ENCODE measurements at regions not wholly inside any gene's neighbourhood (a gene's known extent, or its start where the extent isn't known, plus 50 kb on each side); places are given as distances from the start of the nearest gene placed in this dataset.

DNA sequence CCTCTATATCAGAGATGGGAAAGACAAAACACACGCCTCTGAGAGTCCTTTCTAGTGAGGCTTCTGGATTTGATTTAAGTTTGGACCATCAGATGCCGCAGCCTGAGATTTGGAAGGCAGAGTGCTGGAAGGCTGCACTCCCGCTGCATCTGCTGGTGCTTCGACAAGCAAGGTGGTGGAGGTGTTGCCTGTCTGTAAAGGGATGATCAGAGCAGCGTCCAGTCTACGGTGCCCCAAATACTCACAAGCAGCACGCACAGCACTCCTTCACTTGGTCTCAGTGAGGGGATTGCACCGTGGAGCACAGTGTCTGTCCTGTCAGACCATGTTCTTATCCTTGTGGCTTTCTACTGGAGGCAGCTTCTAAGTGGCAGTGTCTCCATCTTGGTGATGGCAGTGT, 221.4 kb downstream of the GADD45G start:
- intact Hi-C loops (cut with DNase I, micrococcal nuclease), result no loop called here
- no peaks in the 10 kb centered on the region for H3K27me3 Mint-ChIP-seq

DNA sequence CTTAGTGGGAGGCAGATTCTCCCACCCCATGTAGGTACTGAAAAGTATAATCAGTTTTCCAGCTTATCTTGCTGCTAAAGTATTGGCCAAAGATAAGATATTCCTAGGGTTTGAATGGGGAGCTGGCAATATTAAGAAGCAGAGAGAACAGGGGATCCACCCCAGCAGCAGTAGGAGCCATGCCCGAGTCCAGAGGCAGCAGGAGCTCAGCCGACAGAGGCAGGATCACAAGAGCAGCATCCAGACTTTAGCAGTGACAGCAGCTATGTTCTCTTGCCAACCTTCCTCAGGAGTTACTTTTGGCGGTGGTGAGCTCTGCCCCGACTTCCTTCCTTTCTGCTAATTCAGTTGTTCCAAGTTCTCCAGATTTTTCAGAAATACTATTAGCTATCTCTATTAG, 224.5 kb downstream of the GADD45G start:
- Mint-ChIP-seq H3K4me1 (ENCODE audit: low read depth) (peaks cover 16% of the 10 kb centered on the region), H3K27ac (no peak overlapping the region), H3K36me3 (ENCODE audit: low read depth) (no peaks in the 10 kb centered on the region), H3K9me3 (peaks cover 9% of the 10 kb centered on the region), H3K4me3 (no peak overlapping the region), H3K27me3 (no peaks in the 10 kb centered on the region)
- POLR2A ChIA-PET, result no interaction called here
- Histone ChIP-seq H3K27ac (ENCODE audit: low read depth in 1 of 2, low read length in 2 of 2) (no peak overlapping the region), H3K36me3 (ENCODE audit: insufficient read depth, low read length) (no peaks in the 10 kb centered on the region), H3K4me1 (ENCODE audit: insufficient read depth, low read length) (peaks cover 5% of the 10 kb centered on the region), H3K9me3 (ENCODE audit: control insufficient read depth in 1 of 2, insufficient read depth in 1 of 2, low read length in 2 of 2) (peaks cover 0 to 6% of the 10 kb centered on the region in 2 experiments), H3K4me3 (ENCODE audit: low read length) (no peak overlapping the region), H3K27me3 (ENCODE audit: control insufficient read depth in 1 of 2, insufficient read depth in 2 of 2, low read length in 2 of 2) (no peaks in the 10 kb centered on the region)
- no peak for ATAC-seq (ENCODE audit: poor library complexity)
- TF ChIP-seq, protein P1, sequence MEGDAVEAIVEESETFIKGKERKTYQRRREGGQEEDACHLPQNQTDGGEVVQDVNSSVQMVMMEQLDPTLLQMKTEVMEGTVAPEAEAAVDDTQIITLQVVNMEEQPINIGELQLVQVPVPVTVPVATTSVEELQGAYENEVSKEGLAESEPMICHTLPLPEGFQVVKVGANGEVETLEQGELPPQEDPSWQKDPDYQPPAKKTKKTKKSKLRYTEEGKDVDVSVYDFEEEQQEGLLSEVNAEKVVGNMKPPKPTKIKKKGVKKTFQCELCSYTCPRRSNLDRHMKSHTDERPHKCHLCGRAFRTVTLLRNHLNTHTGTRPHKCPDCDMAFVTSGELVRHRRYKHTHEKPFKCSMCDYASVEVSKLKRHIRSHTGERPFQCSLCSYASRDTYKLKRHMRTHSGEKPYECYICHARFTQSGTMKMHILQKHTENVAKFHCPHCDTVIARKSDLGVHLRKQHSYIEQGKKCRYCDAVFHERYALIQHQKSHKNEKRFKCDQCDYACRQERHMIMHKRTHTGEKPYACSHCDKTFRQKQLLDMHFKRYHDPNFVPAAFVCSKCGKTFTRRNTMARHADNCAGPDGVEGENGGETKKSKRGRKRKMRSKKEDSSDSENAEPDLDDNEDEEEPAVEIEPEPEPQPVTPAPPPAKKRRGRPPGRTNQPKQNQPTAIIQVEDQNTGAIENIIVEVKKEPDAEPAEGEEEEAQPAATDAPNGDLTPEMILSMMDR (IDR thresholded peaks at IDR 0.05), result no peak
- intact Hi-C loops (cut with DNase I, micrococcal nuclease), result no loop called here
- no peak for DNase-seq
- CTCF ChIA-PET, result no interaction called here

More for the DNA sequence above, 221.4 kb downstream of the GADD45G start:
- Histone ChIP-seq H3K27me3 (ENCODE audit: control insufficient read depth in 1 of 2, insufficient read depth in 2 of 2, low read length in 2 of 2) (no peaks in the 10 kb centered on the region), H3K9me3 (ENCODE audit: control insufficient read depth in 1 of 2, insufficient read depth in 1 of 2, low read length in 2 of 2) (peaks cover 0 to 6% of the 10 kb centered on the region in 2 experiments), H3K4me3 (ENCODE audit: low read length) (no peak overlapping the region), H3K4me1 (ENCODE audit: insufficient read depth, low read length) (peaks cover 5% of the 10 kb centered on the region), H3K27ac (ENCODE audit: low read depth in 1 of 2, low read length in 2 of 2) (no peak overlapping the region), H3K36me3 (ENCODE audit: insufficient read depth, low read length) (no peaks in the 10 kb centered on the region)
- TF ChIP-seq, protein P1 (IDR thresholded peaks at IDR 0.05), result no peak
- CTCF ChIA-PET, result no interaction called here
- POLR2A ChIA-PET, result no interaction called here
- no peaks in the 10 kb centered on the region for H3K36me3 Mint-ChIP-seq (ENCODE audit: low read depth)
- H3K4me3 Mint-ChIP-seq, result no peak overlapping the region
- H3K9me3 Mint-ChIP-seq, result peaks cover 9% of the 10 kb centered on the region
- no peak overlapping the region for H3K27ac Mint-ChIP-seq
- DNase-seq (no peak), ATAC-seq (ENCODE audit: poor library complexity) (no peak)
- peaks cover 16% of the 10 kb centered on the region for H3K4me1 Mint-ChIP-seq (ENCODE audit: low read depth)

DNA sequence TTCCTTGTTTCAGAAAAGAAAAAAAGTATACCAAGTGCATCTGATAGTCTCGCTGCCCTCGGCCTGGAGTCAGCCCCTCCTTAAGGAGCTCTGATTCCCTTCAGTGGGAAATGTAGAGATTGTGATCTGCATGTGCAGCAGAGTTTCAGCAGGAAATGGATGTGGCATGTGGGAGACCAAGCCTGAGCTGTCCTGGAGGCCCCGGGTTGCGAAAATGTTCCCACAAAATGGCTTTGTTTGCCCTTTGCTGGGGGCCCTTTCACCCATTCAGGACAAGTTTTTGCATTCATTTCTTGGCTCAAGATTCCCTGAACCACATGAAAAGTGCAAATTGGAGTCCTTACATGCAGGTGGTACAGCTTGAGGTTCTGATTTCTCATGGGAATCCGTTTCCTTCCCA, 230.9 kb downstream of the GADD45G start:
- CTCF ChIA-PET, result no interaction called here
- H3K4me3 ChIP-seq (ENCODE audit: low read length), result no peak overlapping the region
- peaks cover 0 to 3% of the 10 kb centered on the region in 2 experiments for H3K27me3 ChIP-seq (ENCODE audit: control insufficient read depth in 1 of 2, insufficient read depth in 2 of 2, low read length in 2 of 2)
- TF ChIP-seq, protein P1 (IDR thresholded peaks at IDR 0.05), result no peak
- no peaks in the 10 kb centered on the region for H3K36me3 ChIP-seq (ENCODE audit: insufficient read depth, low read length)
- ATAC-seq (ENCODE audit: poor library complexity) (no peak), DNase-seq (no peak)
- H3K27ac ChIP-seq (ENCODE audit: low read depth in 1 of 2, low read length in 2 of 2), result no peak overlapping the region
- no peak overlapping the region for H3K4me3 Mint-ChIP-seq
- H3K4me1 ChIP-seq (ENCODE audit: insufficient read depth, low read length), result no peaks in the 10 kb centered on the region
- no peaks in the 10 kb centered on the region for H3K27me3 Mint-ChIP-seq
- POLR2A ChIA-PET, result no interaction called here
- peaks cover 4% of the 10 kb centered on the region for H3K9me3 Mint-ChIP-seq
- no peaks in the 10 kb centered on the region for H3K9me3 ChIP-seq (ENCODE audit: control insufficient read depth in 1 of 2, insufficient read depth in 1 of 2, low read length in 2 of 2)
- H3K4me1 Mint-ChIP-seq (ENCODE audit: low read depth), result no peaks in the 10 kb centered on the region
- no peak overlapping the region for H3K27ac Mint-ChIP-seq
- intact Hi-C loops (cut with DNase I, micrococcal nuclease), result no loop called here
- H3K36me3 Mint-ChIP-seq (ENCODE audit: low read depth), result no peaks in the 10 kb centered on the region

All from CD4-positive, alpha-beta T cell (primary cell).